GM19238 (cell line): ENCODE measurements at regions not wholly inside any gene's neighbourhood (a gene's known extent, or its start where the extent isn't known, plus 50 kb on each side); places are given as distances from the start of the nearest gene placed in this dataset.

Source experiments
- DNase-seq: peaks from one replicate; pipeline ENCODE4 v3.0.0; 2011; ENCODE audit warnings: low spot score; ENCODE audit not compliant: insufficient read length

DNA sequence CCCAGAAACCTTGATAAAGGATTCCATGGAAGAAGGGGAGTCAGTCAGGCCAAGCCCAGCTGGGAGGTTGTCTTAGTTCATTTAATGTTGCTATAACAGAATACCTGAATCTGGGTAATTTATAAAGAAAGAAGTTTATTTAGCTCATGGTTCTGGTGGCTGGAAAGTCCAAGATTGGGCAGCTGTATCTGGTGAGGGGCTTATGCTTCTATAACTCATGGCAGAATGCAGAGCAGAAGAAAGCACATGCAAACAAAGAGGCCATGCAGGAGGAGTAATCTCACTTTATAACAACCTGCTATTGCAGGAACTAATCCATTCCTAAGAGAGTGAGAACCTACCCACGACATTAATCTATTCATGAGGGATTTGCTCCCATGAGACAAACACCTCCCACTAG is 54.2 kb upstream of the ANKRD1 start:
- no peak for DNase-seq

DNA sequence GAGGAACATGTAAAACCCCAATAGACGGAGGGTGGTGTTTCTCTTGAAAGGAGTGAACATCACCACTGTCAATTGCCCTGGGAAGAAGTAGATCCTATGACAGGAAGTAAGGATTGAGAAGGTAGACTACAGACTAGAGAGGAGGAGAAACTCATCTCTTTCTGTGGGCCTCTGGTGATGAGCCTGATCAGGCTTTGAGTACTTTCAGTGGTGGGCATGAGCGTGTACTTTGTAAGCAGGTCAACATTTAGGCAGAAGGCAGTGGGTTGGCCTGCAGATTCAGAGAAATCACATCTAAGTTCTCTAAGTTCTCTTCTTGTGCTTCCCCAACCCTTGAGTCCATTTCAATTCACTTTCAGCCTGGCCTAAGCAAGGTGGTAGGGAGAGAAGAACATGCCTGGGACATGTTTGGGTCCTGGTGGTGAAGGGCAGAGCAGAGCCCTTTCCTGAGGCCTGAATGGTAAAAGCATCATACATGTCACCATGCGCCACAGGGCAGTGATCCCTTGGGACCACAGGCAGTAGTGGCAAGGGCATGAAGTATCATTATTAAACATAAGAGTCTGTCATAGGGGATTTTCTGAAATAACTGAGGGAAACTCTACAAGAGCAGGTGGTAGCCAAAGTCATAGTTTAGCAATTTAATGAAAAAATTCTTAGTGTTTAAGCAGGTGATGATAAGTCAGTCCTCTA is 56.4 kb upstream of the ANKRD1 start:
- peak; percentile 23 for DNase-seq

DNA sequence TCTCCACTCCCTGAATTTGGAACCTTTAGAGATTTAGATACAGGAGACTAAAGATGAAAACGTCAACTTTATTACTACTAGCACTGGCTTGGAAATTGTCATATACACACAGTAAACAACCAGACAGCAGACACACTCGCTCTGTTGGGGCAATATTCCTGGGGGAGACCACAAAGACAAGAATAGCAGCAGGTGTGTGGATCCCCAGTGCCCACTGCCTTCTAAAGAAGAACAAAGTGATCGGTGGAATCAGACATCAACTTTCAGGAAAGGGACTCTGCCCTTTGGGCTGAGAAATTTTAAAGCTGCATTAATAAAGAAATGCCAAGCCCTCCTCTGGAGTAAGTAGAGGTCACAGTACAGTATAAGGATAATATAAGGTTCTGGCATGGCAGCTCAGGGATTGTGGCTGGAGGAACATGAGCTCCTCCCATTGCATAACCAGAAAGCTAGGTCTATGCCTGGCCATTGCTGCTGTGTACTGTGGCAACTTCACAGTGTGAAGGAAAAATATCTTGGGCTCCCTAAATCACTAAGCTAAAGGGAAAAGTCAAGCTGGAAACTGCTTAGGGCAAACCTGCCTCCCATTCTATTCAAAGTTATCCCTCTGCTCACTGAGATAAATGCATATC is 57.1 kb upstream of the ANKRD1 start:
- no peak for DNase-seq

DNA sequence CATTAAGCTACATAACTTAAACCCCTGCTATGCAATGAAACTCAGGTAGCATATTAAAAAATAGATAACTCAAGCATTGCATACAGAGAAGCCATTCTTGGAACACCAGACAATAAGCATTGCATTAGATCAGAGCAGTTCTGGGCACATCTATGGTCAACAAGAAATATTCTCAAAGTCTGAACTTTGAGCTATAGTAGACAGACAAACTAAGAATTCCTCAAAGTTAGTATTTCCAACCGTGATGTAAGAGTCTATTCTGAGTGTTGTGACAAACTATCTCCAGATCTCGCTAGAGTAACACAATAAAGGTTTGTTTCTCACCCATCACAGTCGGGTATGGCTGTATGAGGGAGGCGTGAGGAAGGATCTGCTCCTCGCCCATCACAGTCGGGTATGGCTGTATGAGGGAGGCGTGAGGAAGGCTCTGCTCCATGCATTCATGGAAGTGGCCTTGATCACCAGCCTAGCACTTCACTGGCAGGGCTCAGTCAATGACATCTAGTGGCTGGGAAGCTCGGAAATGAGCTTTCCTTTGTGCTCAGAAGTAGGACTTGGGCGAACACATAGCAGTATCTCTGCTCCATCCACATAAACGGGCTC is 61.6 kb upstream of the ANKRD1 start:
- no peak for DNase-seq

DNA sequence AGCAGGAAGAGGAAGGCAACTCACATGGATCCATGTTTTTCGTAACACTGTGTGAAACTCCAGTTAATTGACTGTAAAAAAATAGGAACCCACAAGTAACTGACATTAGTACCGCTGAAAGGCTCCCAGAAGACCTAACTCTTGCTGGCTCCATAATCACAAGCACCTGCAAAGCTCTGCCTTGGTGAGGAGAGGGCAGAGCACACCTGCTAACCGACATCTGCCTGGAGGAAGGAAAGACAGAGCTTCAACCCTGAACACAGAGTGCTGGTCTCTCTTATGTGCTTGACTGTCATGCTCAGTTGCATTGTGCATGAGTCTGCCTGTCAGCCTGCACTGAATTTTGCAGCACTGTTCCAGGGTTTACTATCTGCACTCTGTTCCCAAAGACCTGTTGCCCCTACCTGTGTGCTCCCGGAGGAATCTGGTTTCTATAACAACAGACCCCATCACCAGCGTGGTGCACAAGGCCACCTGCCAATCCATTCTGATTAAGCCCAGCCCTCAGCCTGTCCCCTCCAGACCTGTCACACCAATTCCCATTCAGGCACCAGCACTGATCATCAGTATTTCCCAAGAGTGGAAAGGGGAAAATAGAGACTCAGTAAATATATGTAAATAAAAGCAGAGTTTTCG is 63.1 kb upstream of the ANKRD1 start:
- no peak for DNase-seq

DNA sequence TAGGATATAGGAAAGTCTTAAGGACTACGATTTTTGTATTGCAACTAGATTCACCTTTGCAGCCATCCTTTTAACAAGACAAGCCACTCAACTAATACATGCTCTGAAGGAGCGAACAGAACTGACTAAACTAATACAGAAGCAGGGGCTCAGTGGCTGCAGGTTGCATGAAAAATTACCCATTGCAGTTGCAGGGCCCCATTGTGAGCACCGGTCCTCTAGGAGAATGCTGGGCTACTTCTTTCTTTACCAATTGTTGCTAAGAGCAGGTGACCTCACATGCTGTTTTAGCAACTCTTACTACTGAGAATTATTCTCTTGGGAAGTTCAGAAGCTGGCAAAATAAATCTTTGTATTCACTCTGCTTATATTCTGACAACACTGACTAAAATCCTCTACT is 64.0 kb upstream of the ANKRD1 start:
- DNase-seq: no peak

DNA sequence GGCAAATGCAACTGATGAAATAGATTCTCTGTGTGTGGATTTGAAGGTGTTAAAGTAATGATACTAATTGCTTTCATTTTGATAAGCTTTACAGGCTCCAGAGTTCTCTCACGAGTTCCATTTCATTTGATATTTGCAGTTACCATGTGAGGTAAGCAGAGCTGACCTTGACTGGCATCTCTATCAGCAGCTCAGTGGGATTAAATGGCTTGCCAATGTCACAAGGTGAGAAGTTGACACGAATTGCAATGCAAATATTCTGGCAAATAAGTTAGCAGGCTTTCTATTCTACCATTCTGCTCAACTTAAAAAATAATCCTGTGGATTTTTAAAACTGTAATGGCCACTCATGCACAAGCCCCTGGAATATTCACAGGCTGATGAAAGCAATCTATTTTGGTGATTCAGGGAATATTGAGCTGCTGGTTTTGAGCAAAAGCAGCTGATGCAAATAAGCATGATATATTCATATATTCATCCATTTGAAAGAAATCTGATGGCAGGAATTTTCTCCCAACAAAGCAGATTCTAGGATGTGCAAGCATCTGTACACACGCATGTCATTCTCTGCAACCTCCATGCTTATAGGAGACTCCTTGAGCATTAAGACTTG is 64.5 kb upstream of the ANKRD1 start:
- DNase-seq: no peak

DNA sequence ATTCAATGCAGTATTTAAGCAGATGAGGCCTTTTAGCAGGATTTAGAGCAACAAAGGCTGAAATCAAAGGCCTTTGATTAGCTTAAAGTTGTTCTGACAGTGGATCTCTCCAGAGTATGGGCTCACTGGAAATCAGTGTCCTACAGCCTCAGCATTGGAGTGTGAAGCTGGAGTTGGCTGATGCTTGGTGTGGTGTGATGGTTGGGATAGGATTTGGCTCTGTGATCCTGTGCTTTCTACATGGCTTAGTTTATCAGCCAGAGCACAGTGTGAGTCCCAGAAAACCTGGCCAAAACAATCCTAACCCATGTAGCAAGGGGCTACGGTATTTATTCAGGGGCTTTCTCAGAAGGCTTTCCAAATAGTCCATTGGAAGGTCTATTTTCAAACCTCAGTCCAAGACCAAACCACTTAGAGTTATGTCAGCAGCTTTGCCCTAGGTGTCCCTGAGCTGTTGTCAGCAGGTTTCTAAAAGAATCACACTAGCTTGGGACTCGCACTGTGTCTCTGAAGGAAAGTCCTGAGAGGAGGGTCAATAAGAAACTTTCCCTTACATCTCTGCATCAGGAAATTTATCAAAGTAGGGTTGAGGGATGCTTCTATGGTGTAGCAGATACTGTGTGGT is 65.4 kb upstream of the ANKRD1 start:
- no peak for DNase-seq

DNA sequence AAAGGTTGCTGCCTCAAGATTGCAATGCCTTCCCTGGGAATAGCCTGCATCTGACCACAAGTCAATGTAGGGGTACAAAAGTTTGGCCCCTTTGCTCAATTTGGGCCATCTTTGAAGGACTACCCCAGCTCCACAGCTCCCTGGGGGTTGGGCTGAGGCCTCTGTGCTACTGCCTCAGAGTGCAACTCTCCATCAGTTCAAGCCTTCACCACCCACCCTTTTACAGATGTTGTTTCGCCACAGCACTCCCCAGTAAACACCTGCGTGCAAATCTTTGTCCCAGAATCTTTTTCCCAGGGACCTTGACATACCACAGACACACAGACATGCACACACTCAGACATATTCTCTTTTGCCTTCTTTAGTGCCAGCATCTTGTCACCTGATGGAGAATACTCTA is 66.0 kb upstream of the ANKRD1 start:
- no peak for DNase-seq

DNA sequence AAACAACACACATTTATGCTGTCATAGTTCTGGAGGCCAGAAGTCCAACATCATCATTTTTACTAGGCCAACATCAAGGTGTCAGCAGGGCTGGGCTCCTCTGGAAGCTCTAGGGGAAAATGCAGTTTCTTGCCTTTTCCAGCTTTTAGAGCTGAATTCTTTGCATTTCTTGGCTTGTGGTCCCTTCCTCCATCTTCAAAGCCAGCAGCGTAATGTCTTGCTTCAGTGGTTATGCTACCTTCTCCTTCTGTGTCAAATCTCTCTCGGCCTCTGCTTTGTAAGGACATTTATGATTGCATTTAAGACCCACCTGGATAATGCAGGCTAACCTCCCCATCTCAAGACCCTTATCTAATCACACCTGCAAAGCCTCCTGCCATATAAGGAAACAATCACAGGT is 66.5 kb upstream of the ANKRD1 start:
- DNase-seq: no peak

DNA sequence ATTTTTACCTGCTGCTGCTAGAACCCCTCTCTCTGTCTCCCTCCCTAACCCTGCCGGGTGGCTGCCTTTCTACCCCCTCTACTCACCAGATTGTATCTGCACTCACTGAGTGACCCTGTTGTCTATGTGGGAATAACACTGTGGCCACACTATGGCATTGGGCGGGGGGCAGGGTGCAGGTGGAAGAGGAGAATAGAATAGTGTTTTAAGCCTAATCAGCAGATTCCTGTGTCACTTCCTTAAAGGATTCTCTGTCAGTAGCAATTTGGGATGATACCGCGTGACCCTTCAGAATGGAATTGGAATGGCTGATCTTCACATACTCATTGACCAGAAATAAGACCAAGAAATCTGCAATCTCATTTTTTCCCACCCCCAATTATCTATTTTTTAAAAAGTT is 67.1 kb upstream of the ANKRD1 start:
- no peak for DNase-seq

DNA sequence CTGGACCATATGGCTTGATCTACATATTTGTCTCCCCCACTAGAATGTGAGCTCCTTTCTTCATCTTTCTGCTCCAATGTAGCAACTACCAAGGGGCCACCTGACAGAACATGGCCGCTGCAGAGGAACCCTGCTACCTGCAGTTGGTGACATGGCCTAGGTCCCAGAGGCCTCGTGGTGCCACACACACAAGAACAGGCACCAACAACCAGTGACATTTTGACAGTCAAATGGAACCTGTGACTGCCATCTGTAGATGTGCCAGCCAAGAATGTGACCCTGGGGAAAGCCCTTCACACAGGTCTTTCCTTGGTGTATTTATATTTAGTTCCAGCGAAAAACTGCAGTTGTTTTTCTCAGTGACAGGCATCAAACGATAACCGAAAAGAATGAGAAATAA is 67.9 kb upstream of the ANKRD1 start:
- DNase-seq: no peak

DNA sequence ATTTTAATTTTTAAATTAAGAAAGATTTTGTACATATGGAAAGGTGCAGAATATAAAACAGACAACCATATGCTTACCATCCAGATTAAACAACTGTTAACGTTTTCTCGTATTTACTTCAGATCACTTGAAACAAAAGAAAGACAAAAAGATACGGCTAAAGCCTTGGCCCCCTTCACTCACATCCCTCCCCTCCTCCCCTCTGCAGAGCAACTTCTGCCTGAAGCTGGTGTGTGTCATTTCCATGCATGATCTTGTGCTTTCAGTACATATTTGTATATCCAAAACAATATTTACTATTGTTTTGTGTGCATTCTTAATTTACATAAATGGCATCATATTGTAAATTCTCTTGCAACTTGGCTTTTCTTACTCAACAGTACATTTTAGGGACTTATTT is 68.5 kb upstream of the ANKRD1 start:
- DNase-seq: no peak

DNA sequence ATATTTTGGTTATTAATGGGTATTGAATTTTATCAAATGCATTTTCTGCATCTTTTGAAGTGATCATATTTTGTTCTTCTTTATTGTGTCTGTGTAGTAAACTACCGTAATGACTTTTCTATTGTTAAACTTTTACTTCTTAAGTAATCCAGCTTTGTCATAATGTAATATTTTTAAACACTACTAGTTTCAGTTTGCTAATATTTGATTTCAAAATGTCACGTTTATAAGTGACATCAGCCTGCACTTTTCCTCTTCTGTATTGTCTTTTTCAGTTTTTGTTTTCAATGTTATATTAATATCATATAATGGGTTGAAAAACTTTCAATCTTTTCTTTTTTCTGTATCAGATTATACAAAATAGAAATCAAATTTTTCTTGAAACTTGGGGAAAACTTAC is 71.6 kb upstream of the ANKRD1 start:
- no peak for DNase-seq

DNA sequence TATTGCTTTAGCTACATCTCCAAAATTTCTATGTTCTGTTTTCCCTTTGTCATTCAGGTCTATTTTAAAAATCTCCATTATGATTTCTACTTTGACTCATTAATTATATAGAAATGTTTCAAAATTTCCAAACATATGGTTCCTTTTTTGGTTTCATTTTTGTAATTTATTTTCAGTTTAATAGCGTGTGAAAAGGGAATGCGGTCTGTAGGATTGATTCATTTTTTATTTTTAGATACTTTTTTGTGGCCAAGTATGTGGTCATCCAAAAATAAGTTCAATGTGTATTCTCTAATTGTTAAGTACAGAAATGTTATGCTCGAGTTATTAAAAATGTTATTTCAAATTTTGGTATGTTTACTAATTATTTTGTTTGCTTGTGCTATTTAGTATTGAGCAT is 72.5 kb upstream of the ANKRD1 start:
- DNase-seq: no peak

DNA sequence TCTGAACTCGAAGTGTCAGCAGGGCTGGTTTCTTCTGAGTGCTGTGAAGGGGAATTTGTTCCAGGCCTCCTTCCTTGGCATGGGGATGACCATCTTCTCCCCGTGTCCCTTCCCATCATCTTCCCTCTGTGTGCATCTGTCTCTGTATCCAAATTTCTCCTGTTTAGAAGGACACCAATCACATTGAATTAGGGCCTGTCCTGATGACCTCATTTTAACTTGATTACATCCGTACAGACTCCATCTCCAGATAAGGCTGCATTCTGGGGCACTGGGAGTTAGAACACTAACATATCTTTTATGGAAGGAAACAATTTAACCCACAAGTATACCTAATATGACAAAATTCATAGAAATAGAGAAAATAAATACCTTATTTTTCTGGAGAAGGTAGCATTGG is 76.8 kb upstream of the ANKRD1 start:
- no peak for DNase-seq

DNA sequence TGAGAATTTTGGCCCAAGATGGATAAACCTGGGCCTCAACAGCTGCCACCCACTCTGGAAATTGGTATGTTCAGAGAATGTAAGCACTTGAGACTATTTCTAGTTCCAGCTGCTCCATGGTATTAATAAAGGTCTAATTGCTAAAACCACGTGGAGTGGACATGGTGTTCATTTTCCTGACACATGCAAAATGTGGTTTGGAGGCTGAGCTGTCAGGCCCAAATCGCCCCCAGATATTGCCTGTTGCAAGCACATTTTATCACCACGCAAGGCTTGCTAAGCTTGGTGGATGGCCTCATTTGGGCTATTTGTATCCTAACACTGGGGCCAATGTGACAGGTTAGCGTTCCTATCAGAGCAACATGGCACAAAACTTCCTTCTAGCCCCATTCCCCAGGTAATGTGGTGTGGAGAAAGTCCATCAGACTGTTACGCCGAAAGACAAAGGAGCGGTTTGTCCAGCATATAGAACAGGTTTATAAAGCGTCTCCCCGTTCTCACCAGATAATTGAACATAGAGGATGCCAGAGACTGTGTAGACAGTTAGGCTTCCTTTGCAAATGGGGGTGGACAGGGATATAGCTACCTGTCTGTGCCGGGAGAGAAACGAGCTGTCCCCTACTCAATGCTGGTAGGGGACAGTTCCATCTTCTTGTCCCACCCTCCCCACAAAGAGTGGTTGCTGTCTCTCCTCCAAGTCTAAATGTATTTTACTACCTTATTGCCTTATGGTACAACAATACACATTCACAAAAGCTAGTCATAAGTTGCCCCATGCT is 78.0 kb upstream of the ANKRD1 start:
- DNase-seq: no peak

DNA sequence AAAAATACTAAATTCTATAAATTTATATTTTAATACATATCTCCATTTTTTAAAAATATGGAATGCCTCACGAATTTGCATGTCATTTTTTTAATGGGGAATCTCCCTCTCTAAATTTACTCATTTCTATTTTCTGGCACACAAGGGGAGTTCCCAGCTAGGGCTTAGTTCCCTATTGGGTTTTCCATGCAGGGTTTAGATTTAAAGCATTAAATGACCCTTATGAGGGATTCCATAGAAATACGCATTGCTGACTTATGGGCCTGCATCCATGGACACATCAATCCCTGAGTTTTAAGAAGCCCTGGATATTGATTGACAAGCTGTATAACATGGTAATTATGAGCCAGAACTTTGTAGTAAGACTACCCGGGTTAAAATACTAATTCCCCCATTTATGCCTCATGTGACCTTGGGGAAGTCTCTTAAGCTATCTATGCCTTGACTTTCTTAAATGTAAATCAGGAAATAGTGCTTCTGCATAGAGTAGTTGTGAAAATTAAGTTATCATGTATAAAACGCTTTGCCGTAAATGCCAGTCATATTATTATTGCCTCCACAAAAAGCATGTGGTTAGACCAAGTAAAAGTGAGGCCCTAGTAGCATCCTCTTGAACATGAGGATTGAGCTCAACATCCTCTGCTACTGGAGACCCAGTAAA is 78.8 kb upstream of the ANKRD1 start:
- no peak for DNase-seq

DNA sequence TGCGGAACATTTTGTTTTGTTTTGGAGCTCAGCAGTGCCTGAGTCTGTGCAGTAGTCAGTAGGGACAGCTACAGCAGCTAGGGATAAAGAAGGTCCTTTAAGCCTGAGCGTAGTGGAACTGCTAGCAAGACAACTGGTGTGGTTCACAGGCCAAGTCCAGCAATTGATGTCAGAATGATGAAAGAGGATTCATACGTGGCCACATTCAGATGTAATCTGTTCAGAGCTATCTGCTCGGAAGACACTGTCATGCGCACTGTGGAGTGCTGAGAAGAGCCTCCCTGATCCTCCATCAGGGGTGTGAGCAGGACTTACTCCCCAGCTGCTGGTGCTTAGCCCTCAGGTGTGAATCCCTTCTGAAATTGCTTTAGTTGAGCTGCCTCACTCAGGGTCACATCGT is 79.6 kb upstream of the ANKRD1 start:
- DNase-seq: no peak

DNA sequence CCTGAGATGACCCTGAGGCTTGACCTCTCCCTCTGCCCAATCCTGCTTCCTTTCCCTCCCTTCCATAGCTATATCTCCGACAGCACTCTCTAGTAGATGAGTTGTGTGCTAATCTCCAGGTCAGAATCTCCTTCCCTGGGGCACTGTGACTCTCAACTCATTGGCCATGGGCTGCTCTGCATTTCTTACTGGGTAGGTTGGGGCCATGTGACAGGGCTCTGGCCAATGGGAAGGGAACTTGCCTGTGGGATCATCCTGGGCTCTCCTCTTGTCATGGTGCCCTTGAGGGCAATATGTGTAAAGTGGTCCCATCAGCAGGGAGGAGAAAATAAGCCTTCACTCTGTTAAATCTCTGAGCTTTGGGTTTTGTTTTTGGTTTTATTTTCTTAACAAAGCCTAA is 80.1 kb upstream of the ANKRD1 start:
- DNase-seq: no peak
